ENCODE measurements at regions not wholly inside any gene's neighbourhood (a gene's known extent, or its start where the extent isn't known, plus 50 kb on each side); places are given as distances from the start of the nearest gene placed in this dataset.

DNA sequence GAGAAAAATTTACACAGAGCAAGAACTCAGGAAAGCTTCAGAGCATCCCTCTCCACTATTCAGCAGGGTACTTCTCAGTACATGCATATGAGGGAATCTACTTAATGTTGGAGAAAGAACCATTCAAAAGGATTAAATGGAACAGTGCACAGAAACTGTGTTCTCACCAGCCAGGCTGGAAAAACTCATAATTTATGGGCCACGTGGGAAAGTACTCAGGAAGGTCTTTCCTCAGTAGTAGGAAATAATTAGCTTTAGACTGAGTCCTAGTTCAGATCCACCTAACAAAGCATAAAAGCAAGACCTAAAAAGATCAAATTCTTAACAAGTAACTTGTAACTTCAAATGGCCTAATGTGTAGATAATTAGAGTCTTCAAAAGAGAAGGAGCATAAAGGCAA lies 134.0 kb downstream of the FAM76B start:
- TF ChIP-seq CTCF (IDR thresholded peaks at IDR 0.05): no peak
- no peak for TF ChIP-seq ZFX (IDR thresholded peaks at IDR 0.05; ENCODE audit: borderline replicate concordance)
